B cell (primary cell): ENCODE measurements at regions not wholly inside any gene's neighbourhood (a gene's known extent, or its start where the extent isn't known, plus 50 kb on each side); places are given as distances from the start of the nearest gene placed in this dataset.

ENCODE experiments used
- CTCF ChIP-seq: fragments of 200-600 bp; IDR thresholded peaks from one replicate; pipeline ENCODE4 v1.8.0; 2022; ENCODE audit warnings: antibody characterized with exemption, mild to moderate bottlenecking
- EZH2 ChIP-seq: IDR thresholded peaks from 2 replicates; pipeline ENCODE4 v1.6.1; 2012; ENCODE audit warnings: borderline replicate concordance, low read depth, mild to moderate bottlenecking, moderate library complexity, low read length; ENCODE audit not compliant: insufficient read depth, poor library complexity, severe bottlenecking

GRCh38 chr15:61798631-61799030, 261.6 kb downstream of the VPS13C start:
- TF ChIP-seq EZH2 (no peak), CTCF (no peak)
